HEK293T (cell line): ENCODE measurements at regions not wholly inside any gene's neighbourhood (a gene's known extent, or its start where the extent isn't known, plus 50 kb on each side); places are given as distances from the start of the nearest gene placed in this dataset.

Experiments
- BHLHE40 ChIP-seq: fragments of 450-650 bp; IDR thresholded peaks from 2 replicates; pipeline ENCODE4 v1.6.1; 2016; ENCODE audit warnings: mild to moderate bottlenecking, moderate library complexity, borderline replicate concordance
- ELF4 ChIP-seq: fragments of 450-650 bp; IDR thresholded peaks from 2 replicates; pipeline ENCODE4 v1.6.1; 2017; ENCODE audit warnings: antibody characterized with exemption
- HDGF ChIP-seq: fragments of 450-650 bp; IDR thresholded peaks from 2 replicates; pipeline ENCODE4 v1.6.1; 2017; ENCODE audit warnings: antibody characterized with exemption, borderline replicate concordance
- PKNOX1 ChIP-seq: fragments of 450-650 bp; IDR thresholded peaks from 2 replicates; pipeline ENCODE4 v1.6.1; 2016
- SP1 ChIP-seq: fragments of 450-650 bp; IDR thresholded peaks from 2 replicates; pipeline ENCODE4 v1.6.1; 2017
- SUZ12 ChIP-seq: fragments of 450-650 bp; IDR thresholded peaks from 2 replicates; pipeline ENCODE4 v1.6.1; 2016; ENCODE audit warnings: mild to moderate bottlenecking
- TARDBP ChIP-seq: fragments of 450-650 bp; IDR thresholded peaks from 2 replicates; pipeline ENCODE4 v1.6.1; 2016
- ZNF384 ChIP-seq: fragments of 450-650 bp; IDR thresholded peaks from 2 replicates; pipeline ENCODE4 v1.6.1; 2016

DNA sequence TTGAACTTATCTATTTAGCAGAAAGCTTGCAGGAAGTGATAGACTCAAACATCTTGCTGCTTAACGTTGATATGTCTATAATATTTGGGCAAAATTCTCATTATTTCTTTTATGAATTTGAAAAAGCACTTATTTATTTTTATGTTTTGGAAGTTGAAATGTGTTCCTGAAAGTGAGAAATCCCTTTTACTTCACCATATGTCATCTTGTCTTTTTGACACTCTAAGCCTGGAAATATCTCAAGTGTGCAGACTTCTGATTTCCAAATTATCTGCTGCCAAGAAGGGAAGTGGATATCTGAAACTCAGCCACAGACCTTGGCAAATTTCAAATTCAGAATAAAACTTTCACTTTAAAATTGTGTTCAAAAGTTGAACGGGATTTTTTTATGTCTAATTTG is 368.7 kb upstream of the MANEA start:
- TF ChIP-seq ZNF384, result no peak
- TF ChIP-seq TARDBP, result no peak
- TF ChIP-seq SUZ12, result no peak
- no peak for TF ChIP-seq PKNOX1
- TF ChIP-seq SP1, result no peak
- no peak for TF ChIP-seq HDGF
- TF ChIP-seq BHLHE40, result no peak
- TF ChIP-seq ELF4, result no peak
